Ishikawa (cell line): ENCODE measurements at regions not wholly inside any gene's neighbourhood (a gene's known extent, or its start where the extent isn't known, plus 50 kb on each side); places are given as distances from the start of the nearest gene placed in this dataset.

Experiments
- CEBPB ChIP-seq: IDR thresholded peaks from 2 replicates; pipeline ENCODE4 v1.6.1; 2012
- CREB1 ChIP-seq: IDR thresholded peaks from 2 replicates; pipeline ENCODE4 v1.6.1; 2012; ENCODE audit warnings: low read depth
- EGR1 ChIP-seq: IDR thresholded peaks from 2 replicates; pipeline ENCODE4 v1.6.1; 2012
- EP300 ChIP-seq: IDR thresholded peaks from 2 replicates; pipeline ENCODE4 v1.6.1; 2012; ENCODE audit warnings: borderline replicate concordance
- FOXM1 ChIP-seq: IDR thresholded peaks from 2 replicates; pipeline ENCODE4 v1.6.1; 2012; ENCODE audit warnings: low read depth, borderline replicate concordance
- MAX ChIP-seq: IDR thresholded peaks from 2 replicates; pipeline ENCODE4 v1.6.1; 2012
- NFIC ChIP-seq: IDR thresholded peaks from 2 replicates; pipeline ENCODE4 v1.6.1; 2012
- RAD21 ChIP-seq: IDR thresholded peaks from 2 replicates; pipeline ENCODE4 v1.6.1; 2012; ENCODE audit warnings: low read depth
- REST ChIP-seq: IDR thresholded peaks from 2 replicates; pipeline ENCODE4 v1.6.1; 2012; ENCODE audit warnings: low read depth, mild to moderate bottlenecking
- TAF1 ChIP-seq: IDR thresholded peaks from 2 replicates; pipeline ENCODE4 v1.6.1; 2012; ENCODE audit warnings: low read depth, mild to moderate bottlenecking
- TCF12 ChIP-seq: IDR thresholded peaks from 2 replicates; pipeline ENCODE4 v1.6.1; 2012; ENCODE audit warnings: low read depth
- TEAD4 ChIP-seq: IDR thresholded peaks from 2 replicates; pipeline ENCODE4 v1.6.1; 2012
- USF1 ChIP-seq: IDR thresholded peaks from 2 replicates; pipeline ENCODE4 v1.6.1; 2012
- YY1 ChIP-seq: IDR thresholded peaks from 2 replicates; pipeline ENCODE4 v1.6.1; 2012; ENCODE audit warnings: low read depth
- ZBTB7A ChIP-seq: IDR thresholded peaks from 2 replicates; pipeline ENCODE4 v1.6.1; 2012; ENCODE audit warnings: low read depth

GRCh38 chr5:61771808-61772207, 439.8 kb downstream of the ZSWIM6 start:
- TF ChIP-seq TCF12 (no peak), USF1 (no peak), RAD21 (no peak), TEAD4 (no peak), EGR1 (no peak), CEBPB (no peak), CREB1 (no peak), NFIC (no peak), REST (no peak), FOXM1 (no peak)

GRCh38 chr5:61775901-61776300, 443.8 kb downstream of the ZSWIM6 start:
- no peak for TF ChIP-seq NFIC

- TF ChIP-seq TEAD4 (no peak), MAX (no peak), REST (peak; percentile 42; the same call in 1 of the 2 replicates)
Measured at GRCh38 chr5:61777292-61777691, 445.2 kb downstream of the ZSWIM6 start.

- TF ChIP-seq USF1, result no peak
- no peak for TF ChIP-seq REST
- no peak for TF ChIP-seq TEAD4
- no peak for TF ChIP-seq EGR1
- TF ChIP-seq TCF12, result no peak
- TF ChIP-seq MAX, result no peak
- TF ChIP-seq EP300, result no peak
- no peak for TF ChIP-seq CREB1
- no peak for TF ChIP-seq TAF1
- TF ChIP-seq RAD21, result no peak
Measured at GRCh38 chr5:61779743-61780142, 447.7 kb downstream of the ZSWIM6 start.

GRCh38 chr5:61783481-61783880, 451.4 kb downstream of the ZSWIM6 start:
- TF ChIP-seq ZBTB7A (no peak), TCF12 (no peak), EP300 (no peak), TAF1 (no peak), YY1 (no peak), CEBPB (no peak), TEAD4 (peak; percentile 81), FOXM1 (no peak), NFIC (peak; percentile 81), MAX (no peak), EGR1 (no peak)

GRCh38 chr5:61784341-61784740, 452.3 kb downstream of the ZSWIM6 start:
- TF ChIP-seq YY1 (no peak), CEBPB (no peak), NFIC (no peak), USF1 (no peak), TAF1 (no peak), EGR1 (no peak), TEAD4 (no peak), EP300 (no peak), CREB1 (no peak), RAD21 (no peak), TCF12 (no peak), ZBTB7A (no peak), MAX (no peak), REST (no peak), FOXM1 (no peak)
